ENCODE measurements at regions not wholly inside any gene's neighbourhood (a gene's known extent, or its start where the extent isn't known, plus 50 kb on each side); places are given as distances from the start of the nearest gene placed in this dataset.
"Not testable (repeated sequence)": the region's sequence is repeated elsewhere in the genome, so short reads cannot be mapped to it uniquely, and the experiment has no call there.

DNA sequence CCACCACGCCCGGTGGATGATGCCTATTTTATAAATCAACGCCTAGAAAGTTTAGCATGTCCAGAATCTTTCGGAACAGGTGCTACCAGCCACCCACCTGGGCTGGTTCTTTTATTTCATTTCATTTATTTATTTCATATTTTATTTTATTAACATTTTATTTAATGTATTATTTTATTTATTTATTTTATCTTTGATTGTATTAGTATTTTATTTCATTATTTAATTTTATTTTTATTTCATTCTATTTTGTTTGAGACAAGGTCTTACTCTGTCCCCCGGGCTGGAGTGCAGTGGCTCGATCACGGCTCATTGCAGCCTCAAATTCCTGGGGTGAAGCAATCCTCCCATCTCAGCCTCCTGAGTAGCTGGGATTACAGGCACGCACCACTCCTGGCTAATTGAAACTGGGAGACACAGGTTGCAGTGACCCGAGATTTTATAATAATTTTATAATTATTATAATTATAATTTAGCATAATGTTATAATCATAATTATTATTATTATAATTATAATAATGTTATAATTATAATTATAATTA, 187.2 kb downstream of the SHOX start:
- TF ChIP-seq, protein P1, sequence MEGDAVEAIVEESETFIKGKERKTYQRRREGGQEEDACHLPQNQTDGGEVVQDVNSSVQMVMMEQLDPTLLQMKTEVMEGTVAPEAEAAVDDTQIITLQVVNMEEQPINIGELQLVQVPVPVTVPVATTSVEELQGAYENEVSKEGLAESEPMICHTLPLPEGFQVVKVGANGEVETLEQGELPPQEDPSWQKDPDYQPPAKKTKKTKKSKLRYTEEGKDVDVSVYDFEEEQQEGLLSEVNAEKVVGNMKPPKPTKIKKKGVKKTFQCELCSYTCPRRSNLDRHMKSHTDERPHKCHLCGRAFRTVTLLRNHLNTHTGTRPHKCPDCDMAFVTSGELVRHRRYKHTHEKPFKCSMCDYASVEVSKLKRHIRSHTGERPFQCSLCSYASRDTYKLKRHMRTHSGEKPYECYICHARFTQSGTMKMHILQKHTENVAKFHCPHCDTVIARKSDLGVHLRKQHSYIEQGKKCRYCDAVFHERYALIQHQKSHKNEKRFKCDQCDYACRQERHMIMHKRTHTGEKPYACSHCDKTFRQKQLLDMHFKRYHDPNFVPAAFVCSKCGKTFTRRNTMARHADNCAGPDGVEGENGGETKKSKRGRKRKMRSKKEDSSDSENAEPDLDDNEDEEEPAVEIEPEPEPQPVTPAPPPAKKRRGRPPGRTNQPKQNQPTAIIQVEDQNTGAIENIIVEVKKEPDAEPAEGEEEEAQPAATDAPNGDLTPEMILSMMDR (IDR thresholded peaks at IDR 0.05; ENCODE audit: control extremely low read depth, extremely low read depth, low read depth, missing control alignments) = no peak
- CTCF ChIA-PET = no interaction called here
- POLR2A ChIA-PET = no interaction called here
- DNase-seq (ENCODE audit: extremely low spot score) = no peak

DNA sequence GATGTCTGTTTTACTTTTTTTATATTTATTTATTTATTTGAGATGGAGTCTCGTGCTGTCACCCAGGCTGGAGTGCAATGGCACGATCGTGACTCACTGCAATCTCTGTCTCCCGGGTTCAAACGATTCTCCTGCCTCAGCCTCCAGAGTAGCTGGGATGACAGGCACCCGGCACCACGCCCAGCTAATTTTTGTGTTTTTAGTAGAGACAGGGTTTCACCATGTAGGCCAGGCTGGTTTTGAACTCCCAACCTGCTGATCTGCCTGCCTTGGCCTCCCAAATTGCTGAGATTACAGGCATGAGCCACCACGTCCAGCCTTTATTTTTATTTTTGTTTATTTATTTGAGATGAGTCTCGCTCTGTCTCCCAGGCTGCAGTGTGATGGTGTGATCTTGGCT, 186.6 kb downstream of the SHOX start:
- CTCF ChIA-PET; DNase-seq (ENCODE audit: extremely low spot score): not testable (repeated sequence)

DNA sequence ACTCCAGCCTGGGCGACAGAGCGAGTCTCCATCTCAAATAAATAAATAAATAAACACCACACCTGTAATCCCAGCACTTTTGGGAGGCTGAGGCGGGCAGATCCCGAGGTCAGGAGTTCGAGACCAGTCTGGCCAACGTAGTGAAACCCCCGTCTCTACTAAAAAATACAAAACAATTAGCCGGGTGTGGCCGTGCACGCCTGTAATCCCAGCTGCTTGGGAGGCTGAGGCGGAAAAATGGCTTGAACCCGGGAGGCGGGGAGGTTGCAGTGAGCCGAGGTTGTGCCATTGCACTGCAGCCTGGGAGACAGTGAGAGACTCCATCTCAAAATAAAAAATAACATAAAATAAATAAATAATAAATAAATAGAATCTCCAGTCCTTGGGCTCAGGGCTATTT, 185.8 kb downstream of the SHOX start:
- CTCF ChIA-PET = no interaction called here
- DNase-seq (ENCODE audit: extremely low spot score) = no peak
- TF ChIP-seq, protein P1 (IDR thresholded peaks at IDR 0.05; ENCODE audit: control extremely low read depth, extremely low read depth, low read depth, missing control alignments) = no peak
- POLR2A ChIA-PET = no interaction called here

More for the DNA sequence above, 186.6 kb downstream of the SHOX start:
- POLR2A ChIA-PET = not testable (repeated sequence)

DNA sequence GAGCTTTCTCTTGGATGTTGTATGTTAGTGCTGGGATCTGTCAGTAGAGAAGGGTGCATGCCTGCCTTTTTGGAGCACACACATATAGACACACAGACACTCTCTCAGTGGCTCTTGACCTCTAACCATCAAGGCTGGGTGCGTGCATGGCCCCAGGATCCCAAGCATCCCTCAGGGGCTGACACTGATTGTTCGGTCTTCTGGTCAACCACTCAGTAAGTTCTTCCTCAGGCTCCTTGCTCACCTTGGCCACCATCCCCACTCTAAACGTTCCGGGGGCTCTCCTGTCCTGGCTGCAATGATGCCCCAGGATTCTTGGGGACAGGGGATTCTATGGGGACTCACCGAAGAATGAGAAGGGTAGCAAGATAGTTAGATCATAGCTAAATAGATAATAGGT, 179.6 kb downstream of the SHOX start:
- ChIA-PET CTCF (no interaction called here), POLR2A (no interaction called here)
- TF ChIP-seq, protein P1 (IDR thresholded peaks at IDR 0.05; ENCODE audit: control extremely low read depth, extremely low read depth, low read depth, missing control alignments) = no peak
- no peak for DNase-seq (ENCODE audit: extremely low spot score)

DNA sequence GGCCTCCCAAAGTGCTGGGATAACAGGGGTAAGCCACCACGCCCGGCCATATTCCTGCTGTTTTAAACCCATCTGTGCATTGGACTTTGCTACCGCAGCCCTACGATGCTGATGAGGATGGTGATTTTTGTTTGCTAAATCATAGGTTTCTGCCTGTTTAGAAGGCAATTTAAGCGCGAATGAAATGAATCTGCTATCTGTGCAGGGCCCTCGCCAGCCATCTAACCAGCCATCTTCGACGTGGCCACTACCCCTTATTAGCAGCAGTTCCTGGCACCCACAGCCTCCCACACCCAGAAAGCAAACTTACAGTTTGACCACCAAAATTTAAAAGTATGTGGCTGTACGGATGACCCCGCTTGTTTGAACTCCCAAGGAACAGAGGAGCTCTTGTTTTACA, 178.5 kb downstream of the SHOX start:
- TF ChIP-seq, protein P1 (IDR thresholded peaks at IDR 0.05; ENCODE audit: control extremely low read depth, extremely low read depth, low read depth, missing control alignments) = no peak
- ChIA-PET POLR2A (no interaction called here), CTCF (no interaction called here)
- no peak for DNase-seq (ENCODE audit: extremely low spot score)

DNA sequence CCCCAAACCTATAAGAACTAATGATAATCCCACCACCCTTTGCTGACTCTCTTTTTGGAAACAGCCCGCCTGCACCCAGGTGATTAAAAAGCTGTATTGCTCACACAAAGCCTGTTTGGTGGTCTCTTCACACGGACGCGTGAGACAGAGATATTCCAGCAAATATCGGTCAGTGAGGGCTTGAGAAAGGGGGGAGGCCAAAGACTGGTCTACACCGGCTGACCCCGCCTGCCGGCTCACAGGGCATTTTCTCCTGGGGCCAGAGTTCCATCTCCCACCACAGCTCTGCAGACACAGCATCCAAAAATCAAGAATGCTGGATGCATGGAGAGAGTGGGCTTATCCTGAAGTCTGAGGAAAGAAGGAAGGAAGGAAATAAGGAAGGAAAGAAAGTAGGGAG, 176.0 kb downstream of the SHOX start:
- ChIA-PET POLR2A (no interaction called here), CTCF (no interaction called here)
- TF ChIP-seq, protein P1 (IDR thresholded peaks at IDR 0.05; ENCODE audit: control extremely low read depth, extremely low read depth, low read depth, missing control alignments) = no peak
- no peak for DNase-seq (ENCODE audit: extremely low spot score)

DNA sequence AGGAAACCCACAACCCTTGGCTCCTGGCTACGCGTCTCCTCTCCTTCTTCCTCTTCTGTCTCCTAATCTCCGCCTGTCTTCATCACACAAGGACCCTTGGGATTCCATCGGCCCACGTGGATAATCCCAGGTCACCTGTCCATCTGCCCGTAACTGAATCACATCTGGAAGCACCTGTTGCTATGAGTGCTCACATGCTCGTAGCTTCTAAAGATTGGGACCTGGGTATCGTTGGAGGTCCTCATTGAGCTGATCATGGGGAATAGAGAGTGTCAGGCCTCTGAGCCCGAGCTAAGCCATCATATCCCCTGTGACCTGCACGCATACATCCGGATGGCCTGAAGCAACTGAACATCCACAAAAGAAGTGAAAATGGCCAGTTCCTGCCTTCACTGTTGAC, 175.4 kb downstream of the SHOX start:
- TF ChIP-seq, protein P1 (IDR thresholded peaks at IDR 0.05; ENCODE audit: control extremely low read depth, extremely low read depth, low read depth, missing control alignments) = no peak
- ChIA-PET POLR2A (no interaction called here), CTCF (no interaction called here)
- DNase-seq (ENCODE audit: extremely low spot score) = no peak

Data from GM10248 (cell line).